NCI-H2107 treated with DMSO at 0.1 percent for 48 hours (cell line): ENCODE measurements at regions not wholly inside any gene's neighbourhood (a gene's known extent, or its start where the extent isn't known, plus 50 kb on each side); places are given as distances from the start of the nearest gene placed in this dataset.
A peak's percentile ranks its signal among the peaks of the same experiment; 100 is the strongest.

Source experiments
- DNase-seq: peaks from one replicate; lab custom pipeline; 2025; ENCODE audit not compliant: unreplicated experiment; lab: John Stamatoyannopoulos, UW

DNA sequence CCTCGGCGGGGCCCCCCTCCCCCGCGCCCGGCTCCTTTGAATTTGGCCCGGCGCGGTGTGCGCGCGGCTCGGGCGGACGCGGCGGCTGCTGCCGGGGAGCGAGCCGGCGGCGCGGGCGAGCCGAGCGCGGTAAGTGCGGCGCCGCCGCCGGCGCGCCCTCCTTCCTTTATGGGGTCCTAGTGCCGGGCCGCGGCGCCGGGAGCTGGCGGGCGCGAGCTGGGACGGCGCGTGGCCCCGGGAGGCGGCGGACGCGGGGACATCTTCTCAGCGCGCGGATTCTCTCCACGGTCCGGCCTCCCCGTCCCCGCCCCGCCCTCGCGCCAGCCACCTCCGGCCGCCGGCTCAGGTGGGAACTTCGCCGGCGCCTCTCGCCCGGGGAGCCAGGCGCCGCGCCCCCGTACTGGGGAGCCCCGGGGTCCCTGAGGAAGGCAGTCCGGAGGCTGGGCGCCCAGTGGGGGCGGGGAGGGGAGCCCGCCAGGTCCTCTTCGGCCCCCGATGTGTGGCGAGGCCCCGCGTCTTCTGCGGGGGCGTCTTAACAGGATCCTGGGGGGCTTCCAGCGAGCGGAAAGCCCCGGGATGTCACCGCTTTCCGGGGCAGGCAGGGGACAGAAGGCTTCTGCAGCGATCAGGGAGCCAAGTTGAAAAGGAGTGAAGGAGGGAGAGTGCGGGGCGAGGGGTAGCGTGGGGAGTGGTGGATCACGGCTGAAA, 98.4 kb upstream of the TENM3 start:
- no peak for DNase-seq

DNA sequence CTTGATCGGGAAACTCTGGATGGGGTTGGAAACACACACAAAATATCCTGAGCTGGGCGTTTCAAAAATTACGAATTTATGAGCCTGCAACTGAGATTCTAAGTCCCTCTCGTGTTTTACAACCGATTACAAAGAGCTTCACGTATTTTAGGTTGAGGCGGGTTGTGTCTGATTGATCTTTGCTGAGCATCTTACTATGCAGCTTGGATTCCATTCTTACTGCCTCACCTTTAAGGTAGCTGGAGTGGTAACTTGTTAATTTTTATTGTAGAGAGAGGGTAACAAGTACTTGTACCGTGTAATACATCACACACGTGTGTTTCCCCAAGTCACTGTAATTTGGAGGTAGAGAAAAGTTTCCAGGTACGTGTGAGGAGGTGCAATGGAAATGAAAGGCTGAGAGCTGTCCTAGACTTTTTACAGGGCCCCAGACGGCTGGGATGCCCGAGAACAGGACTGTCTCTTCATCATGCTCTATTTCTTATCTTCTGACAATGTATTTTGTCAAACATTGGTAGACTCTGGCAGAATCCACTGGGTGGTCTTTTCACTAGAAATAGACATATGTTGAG, 97.8 kb upstream of the TENM3 start:
- peak; percentile 17 for DNase-seq

DNA sequence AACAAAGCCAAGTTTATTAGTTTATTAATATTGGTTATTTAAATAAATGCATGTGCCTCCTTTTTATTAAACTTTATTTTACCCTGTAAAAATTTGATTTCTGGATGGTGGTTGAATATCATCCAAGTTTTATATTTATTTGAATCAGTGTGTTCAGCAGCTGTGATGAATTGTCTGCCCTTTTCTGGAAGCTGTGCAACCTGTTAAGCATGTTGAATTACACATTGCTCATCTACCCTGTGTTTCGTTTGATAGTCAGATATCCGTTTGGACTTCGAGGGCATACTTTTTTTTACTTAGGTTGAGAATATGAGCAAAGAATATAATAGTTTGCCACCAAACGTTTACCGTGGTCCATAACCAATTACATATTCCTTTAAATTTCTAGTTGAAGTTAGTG, 95.8 kb upstream of the TENM3 start:
- no peak for DNase-seq

DNA sequence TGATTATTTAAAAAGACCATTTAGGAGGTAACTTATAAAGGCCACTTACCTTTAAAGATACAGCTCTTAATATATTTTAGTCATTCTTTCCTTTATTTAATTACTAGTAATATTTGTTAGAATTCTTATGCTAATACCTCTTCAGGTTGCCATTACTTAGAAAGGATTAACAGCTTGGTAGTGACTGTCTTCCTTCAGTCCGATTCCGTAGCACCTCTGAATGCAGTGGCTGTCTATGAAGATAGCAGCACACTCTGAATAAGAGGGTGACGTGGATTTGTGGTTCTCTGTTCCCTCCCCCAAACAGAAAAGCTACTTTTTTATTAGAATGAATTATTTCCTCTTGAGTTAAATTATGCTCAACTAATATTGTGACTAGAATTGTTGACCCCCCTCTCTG, 92.6 kb upstream of the TENM3 start:
- no peak for DNase-seq

DNA sequence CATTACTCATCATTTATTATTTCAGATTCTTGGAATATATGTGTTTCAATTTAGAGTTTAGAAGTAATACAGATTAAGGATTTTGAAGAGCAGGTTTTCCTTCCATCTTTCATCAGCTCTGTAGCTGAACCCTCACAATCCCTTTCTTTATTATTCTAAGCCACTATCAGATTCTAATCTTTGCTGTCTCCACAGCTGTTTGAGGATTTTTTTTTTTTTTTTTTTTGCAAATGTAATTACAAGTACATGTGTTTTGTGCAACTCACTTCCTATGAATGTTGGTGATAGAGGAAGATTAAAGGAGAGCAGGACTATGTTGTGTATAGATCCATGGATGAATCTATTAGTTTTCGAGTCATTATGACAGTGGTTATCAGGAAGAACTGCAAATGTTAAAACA, 87.4 kb upstream of the TENM3 start:
- no peak for DNase-seq

DNA sequence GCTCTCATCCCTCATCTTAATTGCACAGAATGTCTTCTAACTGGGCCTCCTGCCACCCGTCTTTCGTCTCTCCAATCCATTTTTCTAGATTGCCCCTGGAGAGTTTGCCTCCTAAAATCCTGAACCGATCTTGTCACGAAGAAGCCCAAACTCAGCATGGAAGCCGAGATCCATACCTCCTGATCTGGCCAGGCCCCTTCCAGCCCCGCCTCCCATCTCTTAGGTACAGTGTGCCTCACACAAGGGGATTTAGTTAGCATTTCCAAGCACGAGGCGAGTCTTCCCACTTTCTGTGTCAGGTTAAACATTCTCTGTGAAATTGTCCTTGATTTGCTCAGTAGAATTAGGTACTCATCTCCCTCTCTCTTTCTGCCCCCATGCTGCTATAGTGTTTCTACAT, 80.0 kb upstream of the TENM3 start:
- DNase-seq, result no peak

DNA sequence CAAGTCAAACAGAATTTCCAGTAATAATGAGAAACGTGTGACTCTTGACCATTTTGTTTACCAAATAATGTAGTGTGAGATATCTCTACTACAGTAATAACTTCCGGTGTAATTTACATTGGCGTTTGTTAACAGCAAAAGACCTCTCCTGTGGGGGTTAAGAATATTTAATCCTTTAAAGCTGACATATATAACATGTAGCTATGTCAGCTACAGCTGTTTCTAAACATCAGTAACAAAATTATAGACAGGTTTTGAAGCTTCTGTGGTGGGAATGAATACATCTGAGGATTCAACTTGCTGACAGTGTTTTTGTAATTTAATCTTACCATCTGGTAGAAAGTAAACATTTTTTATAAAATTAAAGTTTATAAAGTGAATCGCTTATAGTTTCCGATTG, 73.6 kb upstream of the TENM3 start:
- no peak for DNase-seq

DNA sequence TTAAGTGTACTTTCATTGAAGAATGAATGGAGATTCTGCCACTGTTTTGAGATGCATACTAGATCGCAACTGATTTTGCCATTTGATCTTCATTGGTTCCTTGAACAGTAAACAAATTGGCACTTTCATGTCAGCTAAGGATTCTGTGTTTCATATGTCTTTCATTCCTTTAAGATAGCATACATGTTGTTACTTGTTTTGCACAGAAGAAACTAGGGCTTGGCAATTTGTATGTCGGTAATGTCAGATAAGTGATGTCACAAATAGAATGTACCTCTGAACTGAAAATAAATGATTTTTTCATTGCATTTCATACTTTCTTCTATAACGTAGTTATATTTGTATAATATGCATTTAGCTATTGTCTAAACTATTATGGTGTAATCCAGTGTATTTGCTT, 73.2 kb upstream of the TENM3 start:
- no peak for DNase-seq

DNA sequence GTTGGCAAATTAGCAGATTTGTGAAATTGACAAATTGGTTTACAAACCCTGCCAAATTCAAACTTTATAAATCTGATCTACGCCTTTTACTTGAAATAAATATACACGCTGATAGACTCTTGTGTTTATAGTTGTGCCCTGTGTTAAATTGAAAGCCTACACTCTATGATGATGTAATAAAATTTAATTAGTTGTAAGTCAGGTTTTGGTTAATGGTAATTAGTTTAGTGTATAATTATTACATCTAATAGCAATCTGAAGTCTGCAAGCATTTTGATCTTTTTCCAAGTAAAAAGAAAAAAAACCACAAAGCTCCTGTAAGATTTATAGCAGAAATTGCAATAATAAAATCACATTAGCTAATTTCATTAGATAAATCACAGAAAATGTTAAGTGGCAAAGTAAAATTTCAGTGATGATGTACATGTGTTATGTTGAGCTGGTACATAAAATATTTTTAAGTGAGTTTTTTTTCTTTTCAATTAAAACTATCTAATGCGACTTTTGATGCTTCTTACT, 72.7 kb upstream of the TENM3 start:
- DNase-seq, result no peak

DNA sequence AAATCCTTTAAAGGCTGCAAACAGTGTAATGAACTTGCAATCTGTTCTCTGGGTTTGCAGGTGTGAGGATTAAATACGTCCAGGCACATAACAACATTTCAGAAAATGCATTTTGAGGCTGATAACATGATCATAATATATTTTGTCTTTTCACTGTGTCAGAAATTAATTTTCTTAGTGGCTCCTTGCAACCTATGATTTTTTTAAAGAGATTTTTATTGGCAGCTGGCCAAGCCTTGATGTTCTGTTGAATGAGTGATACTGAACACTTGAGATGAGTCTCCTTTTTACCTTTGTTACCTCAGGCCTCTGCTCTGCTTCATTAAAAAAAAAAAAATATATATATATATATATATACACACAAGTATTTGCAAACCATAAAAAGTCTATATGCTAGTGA, 68.2 kb upstream of the TENM3 start:
- no peak for DNase-seq

DNA sequence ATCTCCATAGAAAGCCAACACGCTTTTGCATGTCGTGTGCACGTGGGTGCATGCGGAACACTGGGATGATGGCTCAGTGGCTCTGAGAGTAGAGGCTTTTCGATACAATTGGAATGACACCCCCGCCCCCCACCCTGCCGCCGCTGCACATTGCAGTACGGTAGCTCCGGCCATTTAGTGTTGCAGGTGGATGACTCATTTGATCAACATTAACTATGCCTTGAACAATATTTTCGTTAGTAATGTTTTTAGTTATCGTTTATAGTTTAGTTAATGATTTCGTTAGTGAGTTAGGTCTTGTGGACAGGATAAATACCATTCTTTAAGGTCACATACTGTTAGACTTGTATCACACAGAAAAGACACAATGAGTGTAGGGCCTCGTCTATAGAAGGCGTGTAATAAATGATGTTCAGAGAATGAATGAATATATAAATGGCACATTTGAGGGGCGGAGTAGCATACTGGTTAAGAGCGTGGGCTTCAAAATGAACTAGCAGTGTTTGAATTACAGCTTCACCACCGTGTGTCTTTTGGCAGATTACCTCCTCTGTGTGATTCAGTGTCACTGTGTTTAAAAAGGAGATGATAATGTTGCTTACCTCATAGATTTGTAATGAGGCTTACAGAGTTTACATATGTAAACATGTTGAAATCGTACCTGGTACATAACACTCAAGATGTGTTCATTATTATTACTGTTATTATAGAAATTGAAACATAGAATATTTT, 67.2 kb upstream of the TENM3 start:
- no peak for DNase-seq

DNA sequence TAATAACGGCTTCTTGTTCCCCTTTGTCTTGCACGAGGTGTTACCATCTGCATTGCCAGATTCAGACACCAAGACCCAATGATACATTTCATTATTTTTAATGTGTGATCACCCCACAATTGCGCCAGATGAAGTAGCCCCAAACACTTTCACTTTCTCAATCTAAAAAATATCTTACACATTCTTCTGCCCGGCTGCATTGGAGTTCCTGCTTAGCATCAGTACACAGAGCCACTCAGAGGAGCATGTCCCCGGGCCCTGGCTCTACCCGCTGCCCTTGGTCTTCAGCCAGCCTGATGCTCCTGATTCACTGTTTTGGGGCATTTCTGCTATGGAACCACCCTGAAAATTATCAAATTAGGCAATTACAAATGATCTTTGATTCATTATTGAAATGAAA, 66.0 kb upstream of the TENM3 start:
- DNase-seq, result no peak

DNA sequence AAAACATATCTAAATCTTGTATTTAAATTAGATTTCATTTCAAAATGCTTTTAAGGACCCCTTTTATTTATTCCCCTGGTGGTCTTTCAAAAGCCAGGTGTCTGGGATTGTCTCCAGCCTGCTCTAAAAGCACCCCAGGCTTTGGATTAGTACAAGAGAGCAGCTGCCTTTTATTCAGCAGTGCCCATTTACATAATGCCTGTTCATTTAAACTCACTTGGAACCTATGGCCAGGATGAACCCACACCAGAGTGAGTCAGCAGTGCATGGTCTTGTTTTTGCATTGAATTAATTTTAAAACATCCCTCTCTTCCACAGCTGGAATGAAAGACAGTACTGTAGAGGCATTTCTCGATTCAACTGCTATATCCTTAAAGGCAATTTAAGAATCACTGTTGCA, 64.1 kb upstream of the TENM3 start:
- DNase-seq, result peak; percentile 28

DNA sequence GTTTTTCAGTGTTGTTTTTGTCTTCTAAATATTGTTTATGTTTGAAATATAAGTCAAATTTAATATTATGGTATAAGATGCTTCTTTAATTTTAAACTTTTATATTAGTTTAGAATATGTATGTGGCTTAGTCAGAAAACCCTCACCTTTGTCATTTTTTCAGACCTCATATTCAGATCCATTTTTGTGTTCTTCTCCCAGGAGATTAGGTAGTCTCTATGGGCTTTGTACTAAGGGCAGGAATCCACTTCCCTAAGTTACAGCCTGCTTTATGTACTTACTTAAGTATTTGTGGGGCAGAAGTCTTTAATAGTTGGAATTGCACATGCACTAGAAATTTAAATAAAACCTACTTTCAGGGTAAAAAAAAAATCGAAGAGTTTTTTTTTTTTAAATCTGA, 63.5 kb upstream of the TENM3 start:
- no peak for DNase-seq

DNA sequence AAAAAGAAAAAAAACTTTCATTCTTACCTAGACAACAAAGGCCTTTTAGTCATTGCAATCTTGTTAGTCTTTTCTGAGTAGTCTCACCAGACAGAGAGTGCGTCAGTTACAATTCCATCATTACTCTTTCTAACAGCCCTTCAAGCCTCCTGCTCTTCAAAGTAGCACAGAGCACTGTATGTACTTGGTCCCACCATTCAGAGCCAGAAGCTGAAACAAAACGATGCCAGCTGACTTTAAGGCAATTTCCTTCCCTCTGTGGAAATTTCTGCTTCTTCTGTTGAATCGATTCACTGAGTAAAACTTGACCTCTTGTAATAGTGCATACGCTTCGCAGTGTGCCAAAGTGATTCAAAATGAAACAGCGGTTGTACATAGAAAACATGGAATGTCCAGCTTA, 57.7 kb upstream of the TENM3 start:
- no peak for DNase-seq

DNA sequence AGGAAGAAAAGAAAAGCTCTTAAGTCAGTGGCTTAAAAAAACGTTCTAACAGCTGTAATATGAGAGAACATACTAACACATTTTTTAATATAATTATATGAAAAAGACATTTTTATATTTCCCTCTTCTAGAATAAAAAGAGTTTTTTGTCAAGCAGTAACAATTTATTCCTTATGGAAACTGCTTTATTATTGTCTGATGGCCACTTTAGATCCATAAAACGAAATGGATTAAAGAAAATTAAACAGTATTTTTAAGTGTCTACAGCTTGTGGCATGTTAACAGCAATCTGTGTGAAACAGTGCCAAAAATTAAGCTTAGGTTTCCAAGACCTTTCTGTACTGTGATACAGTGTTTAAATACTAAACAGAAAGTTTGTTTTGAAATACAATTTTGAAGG, 55.5 kb upstream of the TENM3 start:
- DNase-seq, result no peak

DNA sequence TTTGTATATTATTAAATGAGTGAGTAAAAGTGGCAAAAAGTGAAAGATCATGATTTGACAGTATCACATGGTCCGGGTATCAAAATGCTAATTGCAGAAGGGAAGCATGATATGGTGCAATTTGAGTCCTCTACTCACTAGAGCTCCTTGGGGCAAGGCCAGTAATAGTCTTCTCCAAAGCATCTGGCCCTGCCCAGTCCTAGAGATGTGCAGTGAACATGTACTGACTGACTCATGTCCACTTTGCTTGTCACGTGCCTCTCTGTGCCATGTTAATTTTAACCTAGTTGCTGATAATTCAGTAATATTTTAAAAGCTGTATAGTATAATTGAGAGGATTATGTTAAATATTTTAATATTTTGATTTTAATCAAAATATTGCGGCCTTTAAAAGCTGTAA, 54.6 kb upstream of the TENM3 start:
- no peak for DNase-seq

DNA sequence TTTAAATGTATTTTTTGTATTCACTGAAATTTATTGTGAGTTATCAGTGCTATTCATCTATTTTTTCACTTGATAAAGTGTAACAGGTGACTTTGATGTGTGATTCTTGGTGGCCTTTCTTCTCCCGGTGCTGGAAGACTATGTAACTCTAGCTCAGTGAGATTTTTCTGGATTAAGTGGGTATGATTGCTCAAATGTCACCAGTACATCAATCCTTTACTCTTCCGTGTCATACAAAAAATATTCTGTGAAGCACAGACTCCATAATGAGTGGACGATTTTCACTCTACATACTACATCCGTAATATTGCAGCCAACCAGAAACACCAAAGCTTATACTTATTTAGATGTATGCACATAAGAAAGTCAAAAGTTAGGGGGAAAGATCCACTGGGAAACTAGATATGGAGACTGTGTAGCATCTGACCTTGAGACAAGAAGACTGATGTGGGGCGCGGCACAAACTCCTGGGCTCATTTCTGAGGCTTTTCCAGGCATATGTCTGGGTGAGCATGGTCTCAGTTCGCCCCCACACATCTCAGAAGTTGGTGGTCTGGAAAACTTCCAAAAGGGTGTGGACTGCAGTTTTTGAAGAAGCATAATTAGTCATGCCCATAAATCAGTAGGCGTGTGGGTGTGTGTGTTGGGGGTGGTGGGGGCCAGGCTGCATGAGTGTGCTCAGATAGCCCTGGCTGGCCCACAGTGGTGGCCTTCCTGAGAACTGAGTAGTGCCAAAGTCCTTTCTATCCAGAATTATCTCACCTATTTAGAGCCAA, 53.9 kb upstream of the TENM3 start:
- no peak for DNase-seq

DNA sequence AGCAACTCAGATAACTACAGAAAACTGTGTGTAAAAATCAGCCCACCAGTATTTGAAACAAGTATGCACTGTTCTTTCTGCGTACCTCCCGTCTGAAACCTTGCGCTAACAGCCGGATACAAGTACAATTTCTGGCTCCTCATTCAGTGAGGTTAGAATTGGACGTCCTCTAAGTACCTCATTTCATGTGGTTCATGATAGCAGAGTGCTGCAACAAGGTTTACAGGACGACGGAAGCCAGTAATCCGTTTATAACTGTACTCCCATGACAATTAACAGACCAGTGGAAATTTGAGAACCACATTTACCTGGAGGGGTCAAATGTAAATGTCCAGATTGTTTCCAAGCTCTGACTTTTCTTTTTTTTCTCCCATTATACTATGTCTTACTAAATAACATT, 52.9 kb upstream of the TENM3 start:
- no peak for DNase-seq

DNA sequence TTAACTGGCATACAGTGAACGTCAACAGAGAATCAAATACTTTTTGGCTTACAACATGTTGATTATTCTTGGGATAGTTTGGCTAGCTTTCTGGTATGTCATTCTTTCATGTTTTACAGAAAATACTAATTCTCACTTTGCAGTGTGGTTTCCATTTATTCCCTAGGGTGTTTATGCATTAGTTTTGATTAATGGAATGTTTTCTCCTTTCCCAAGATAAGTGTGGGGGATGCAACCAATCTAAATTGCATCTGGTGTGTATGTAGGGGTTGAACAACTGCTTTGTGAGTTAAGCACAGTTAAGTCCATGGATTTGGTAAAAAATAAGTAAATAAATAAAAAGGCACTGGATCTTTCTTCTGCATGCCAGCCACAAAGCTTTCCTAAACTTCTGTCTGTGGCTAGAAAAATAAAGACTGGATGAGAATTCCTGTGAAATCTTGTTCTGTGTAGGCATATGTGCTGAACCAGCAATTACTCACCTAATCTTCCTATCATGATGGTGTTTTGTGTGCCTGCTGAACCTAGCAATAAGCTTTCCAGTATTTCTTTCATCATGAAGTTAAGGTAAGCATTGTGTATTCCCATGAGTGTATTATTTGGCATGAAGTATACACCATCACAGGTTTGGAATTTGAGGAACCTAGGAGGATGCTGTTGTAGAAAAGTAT, 50.6 kb upstream of the TENM3 start:
- no peak for DNase-seq

DNA sequence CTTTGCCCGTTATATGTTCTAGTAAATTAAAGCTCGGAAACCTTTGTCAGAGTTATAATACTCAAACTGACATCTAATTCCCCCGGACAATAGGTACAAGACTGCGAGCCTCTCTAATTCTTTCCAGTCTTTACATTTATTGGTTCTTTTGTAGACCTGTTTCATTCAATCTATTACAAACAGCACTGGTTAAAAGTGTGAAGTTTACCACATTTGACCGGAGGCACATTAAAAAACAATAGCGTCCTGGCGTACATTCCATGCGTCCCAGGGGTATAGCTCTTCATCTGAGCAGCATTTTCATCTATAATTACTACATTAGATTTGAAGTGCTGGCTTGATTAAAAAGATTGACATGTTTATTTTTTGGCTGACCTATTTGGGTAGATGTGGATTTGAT, 49.9 kb upstream of the TENM3 start:
- DNase-seq, result peak; percentile 9
